HG03565 (cell line): ENCODE measurements at regions not wholly inside any gene's neighbourhood (a gene's known extent, or its start where the extent isn't known, plus 50 kb on each side); places are given as distances from the start of the nearest gene placed in this dataset.
"Not testable (repeated sequence)": the region's sequence is repeated elsewhere in the genome, so short reads cannot be mapped to it uniquely, and the experiment has no call there.

Source experiments
- ATAC-seq: cut with Tn5 transposase; IDR thresholded peaks from one replicate; pipeline ENCODE4 v1.9.1; 2021; ENCODE audit warnings: mild to moderate bottlenecking, moderate library complexity; ENCODE audit not compliant: unreplicated experiment

DNA sequence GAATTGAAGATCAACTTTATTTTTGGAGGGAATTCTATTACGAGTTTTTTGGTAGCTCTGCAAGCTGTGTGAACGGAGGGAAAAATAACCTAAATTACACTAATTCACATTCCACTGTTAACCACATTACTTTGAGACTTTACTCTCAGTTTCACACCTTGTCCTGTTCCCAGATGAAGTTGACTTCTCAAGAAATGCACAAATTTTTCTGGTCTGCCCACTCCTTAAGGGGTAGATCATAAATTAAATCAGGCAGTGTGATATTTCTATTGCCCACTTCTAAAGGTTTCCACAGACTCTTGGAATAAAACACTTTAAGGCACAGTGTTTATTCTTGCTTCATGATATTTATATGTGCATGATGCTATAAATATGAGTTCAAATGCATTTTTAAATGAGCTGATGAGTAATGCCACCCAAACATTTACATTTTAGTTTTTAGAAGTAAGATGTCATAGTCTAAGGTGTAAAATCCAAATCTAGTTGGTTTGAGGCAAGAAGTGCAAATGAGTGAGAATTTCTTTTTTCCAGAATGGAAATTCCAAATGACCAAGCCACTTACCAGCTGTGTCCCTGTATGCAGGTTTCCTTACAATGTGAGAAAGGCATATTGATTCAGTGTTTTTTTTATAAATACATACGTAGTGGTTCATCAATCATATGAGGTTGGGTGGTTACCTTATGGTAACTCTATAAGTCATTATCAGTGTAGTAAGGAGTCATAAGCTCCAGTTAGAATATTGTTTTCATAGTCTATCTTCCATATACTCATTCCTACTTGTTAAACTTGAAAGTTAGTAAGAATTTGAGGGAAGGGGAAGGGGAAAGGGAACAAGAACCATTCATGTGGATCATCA, 437.7 kb upstream of the MEF2C start:
- ATAC-seq = no peak

DNA sequence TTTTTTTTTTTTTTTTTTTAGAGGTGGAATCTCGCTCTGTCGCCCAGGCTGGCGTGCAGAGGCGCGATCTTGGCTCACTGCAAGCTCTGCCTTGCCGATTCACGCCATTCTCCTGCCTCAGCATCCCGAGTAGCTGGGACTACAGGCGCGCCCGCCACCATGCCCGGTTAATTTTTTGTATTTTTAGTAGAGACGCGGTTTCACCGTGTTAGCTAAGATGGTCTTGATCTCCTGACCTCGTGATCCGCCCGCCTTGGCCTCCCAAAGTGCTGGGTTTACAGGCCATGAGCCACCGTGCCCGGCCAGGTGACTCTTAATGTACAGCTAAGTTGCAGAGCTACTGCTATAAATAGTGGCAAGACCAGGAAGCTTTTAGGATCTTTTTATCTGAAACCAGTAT, 434.9 kb upstream of the MEF2C start:
- ATAC-seq = not testable (repeated sequence)

DNA sequence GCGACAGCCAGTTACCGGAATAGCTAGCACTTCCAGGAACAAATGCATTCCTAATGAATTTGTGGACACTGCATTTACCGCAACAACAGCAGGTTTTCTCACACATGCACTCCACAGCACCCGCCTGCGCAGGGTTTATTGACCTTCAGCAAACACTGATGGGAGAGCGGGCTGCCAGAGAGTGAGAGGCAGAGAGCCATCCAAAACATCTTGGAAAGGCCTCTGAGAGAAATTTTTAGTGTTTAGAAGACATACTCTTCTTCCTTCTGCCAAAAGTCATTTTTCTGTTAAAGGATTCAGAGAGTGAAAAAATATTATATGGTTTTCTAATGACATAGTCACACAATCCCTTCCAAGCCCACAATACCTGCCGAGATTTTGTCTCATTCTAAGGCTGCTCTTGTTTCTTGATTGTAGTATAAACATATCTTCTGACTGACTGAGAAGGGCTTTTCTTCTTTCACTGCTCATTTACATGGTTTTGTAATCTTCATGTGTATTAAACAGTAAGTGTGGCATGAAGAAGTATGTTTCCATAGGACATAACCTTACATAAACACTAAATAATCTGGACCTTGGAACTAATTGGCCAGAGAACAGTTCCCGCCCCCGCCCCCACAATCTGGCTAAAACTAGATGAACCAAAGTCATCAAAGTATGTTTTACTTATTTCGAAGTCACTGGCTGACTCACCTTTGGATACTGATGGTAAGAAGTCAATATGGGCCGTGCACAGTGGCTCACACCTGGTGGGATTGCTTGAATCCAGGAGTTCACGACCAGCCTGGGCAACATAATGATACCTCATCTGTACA, 432.5 kb upstream of the MEF2C start:
- no peak for ATAC-seq

GRCh38 chr5:89313804-89314588, 431.0 kb upstream of the MEF2C start:
- ATAC-seq = peak; percentile 96

DNA sequence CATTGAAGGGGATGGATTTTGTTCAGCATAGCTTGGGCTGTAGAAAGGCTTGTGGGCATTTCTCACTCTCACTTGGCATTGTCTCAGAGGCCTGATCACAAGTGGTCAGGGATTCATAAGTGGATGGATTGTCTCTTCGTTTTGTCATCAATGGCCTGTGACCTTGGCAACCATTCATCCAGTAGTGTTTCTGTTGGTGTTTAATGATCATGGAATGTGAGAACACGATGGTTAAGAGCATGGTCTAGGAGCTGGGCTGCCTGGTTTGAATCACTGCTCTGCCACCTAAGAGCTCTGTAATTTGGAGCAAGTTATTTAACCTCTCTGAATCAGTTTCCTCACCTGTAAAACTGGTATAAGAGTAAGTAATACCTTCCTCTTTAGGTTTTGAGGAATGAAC, 430.1 kb upstream of the MEF2C start:
- no peak for ATAC-seq

DNA sequence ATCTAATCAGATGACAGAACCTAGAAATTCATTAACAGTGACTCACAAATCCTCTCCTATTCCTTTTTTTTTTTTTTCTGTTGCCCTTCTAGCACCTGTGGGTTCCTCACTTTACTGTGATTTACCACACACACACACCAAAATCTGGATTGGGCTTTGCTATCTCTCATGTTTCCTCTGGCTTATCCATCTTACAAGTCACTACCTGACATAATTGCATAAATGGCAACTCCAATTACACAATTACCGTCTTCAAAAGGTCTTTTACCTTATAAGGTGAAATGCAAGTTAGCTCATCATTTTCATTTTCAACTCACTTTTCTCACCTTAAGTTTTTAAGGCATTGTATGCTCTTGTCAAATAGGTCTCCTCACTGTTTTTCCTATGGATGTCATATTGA, 426.3 kb upstream of the MEF2C start:
- ATAC-seq = no peak

DNA sequence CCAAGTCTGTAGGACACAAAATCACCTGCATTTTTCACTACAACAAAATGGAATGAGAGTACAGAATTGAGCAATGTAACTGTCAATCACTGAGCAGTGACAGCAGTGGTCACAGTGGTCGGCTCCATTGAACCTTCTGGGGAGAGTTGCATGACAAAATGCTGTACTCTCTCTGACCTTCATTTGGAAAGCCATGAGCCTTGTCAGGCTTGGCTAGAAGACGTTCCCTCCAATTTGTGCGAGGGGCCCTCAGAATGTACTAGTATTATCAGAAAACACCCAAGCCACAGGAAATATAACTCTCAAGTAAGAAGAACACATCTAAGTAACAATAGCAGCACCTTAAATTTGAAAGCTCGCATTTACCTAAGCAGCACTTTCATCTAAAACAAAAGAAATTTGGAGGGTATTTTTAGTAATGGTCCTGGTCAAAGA, 425.6 kb upstream of the MEF2C start:
- peak; percentile 86 for ATAC-seq

GRCh38 chr5:89307972-89308371, 425.0 kb upstream of the MEF2C start:
- no peak for ATAC-seq

GRCh38 chr5:89307141-89307540, 424.2 kb upstream of the MEF2C start:
- ATAC-seq = not testable (repeated sequence)

- ATAC-seq = peak; percentile 51
These were observed 420.1 kb upstream of the MEF2C start for GRCh38 chr5:89303033-89303480.

DNA sequence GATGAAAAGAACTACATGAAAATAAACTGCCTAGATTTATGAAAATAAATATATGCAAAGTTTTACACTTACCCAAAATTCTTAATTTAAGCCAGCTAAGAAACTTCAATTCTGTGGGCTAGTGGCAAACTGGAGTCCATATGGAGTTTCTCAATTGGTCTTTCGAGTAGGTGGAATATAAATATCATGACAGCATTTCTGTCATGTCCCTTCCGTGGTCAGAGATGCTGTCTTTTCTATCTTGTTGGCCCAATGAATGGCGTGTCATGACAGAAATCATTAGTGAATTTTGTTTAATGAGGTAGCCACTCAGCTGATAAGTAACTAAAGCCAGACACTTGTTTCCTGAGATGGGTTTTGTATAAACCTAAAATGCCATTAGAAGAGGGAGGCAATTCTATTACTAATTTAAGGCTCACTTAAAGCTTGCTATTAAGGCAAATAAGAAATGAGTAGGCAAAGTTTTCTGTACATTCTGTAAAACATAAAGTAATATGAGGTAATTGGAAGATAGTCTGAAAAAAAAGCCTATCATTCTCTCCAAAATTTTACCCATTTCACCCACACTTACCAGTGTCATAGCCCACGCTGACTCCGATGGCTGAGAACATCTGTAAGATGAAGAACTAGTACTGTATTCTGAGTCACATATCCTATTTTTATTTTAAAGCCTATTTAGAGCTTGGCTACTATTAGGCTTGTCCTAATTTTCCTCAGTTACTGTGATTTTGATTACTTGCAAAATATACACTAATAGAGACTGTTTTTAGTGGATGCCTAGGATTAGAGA, 419.3 kb upstream of the MEF2C start:
- ATAC-seq = peak; percentile 25

GRCh38 chr5:89301321-89302025, 418.5 kb upstream of the MEF2C start:
- ATAC-seq = peak; percentile 61

DNA sequence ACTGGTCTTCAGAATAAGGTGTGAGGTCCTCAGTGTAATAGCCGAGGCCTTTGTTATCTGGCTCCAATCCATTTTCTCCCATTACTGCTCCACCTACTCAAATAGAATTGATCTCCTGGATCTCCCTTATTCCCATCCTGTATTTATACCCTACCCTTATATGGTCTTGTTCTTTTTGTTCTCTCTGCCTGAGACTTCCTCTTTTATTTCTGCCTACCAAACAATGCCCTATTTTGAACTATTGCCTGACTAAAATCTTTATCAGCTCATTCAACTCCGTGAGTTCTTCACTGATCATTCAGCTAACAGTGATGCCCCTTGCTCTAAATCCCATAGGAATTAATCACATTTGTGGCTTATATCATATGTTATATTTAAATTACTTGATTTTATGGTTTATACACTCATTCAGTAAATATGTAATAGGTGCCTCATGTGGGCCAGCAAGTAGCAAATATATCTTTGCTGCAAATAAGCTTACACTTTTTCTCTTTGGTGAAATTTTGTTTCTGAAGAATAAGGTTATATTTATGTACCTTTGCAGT, 417.5 kb upstream of the MEF2C start:
- ATAC-seq = no peak

DNA sequence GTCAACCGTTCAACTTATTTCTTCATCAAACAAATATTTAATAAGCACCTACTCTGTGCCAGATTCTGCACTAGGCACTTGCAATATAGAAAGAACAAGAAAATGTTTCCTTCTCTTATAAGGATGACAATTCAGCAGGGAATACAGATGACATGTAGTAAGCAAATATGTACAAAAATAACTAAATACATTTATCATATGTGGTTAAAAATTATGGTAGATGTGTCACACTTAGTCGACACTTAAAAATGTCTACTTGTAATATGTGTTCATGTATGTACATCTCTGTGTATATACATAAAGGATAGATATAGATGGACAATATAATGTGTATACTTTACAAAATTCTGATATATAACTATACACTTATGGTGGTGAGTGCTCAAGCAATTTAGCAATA, 417.0 kb upstream of the MEF2C start:
- ATAC-seq = no peak

DNA sequence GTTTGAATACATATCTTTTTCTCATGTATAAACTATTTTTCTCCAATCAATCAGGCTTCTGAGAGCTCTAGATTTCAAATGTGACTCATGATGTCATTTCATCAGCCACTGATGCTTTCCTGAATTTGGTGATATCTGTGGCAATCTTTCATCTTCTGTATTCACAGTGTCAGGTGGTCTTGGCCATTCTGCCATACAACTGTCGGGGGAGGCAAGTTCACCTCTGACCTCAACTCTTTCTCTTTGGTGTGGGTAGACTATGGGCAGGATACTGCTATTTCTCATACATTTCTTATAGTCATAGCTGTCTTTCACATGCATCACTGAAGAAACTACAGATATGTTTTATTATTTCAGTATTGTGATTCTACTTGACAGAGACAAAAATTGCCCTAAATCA, 414.1 kb upstream of the MEF2C start:
- ATAC-seq = peak; percentile 40

DNA sequence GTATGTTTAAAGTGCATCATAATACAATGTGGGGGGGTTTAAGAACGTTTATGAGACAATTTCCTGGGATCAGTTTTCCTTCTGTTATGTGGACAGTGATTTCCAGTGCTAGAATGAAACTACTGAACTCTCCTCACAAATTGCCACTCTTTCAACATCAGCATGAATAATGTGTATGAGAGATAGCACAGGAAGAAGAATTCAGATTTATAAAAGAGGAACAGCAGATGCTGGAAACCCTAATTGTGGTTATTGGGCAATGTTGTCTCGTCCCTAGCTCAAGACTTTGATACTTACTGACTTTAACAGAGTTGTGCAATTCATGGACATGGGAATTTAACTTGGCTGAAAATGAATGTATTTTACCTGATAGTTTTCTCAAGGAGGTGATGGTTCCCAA, 410.8 kb upstream of the MEF2C start:
- ATAC-seq = no peak

GRCh38 chr5:89292487-89292886, 409.5 kb upstream of the MEF2C start:
- ATAC-seq = no peak

GRCh38 chr5:89289604-89290003, 406.6 kb upstream of the MEF2C start:
- no peak for ATAC-seq

DNA sequence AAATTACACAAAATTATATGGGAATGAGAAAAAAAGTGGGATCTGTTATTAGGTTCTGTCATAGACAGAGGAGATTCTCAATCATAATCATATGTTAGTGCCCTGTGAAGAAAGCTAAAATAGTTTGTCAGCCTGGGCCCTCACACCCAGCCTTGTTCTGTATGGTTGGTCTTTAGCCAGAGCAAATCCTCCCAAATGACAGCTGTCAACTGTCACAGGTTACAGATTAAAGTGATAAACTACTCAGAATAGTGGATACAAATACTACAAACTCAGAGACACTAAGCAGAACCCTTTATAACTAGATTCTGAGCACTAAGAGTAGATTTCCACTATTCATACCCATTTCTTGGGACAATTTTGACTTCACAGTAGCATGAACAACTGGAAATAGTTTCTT, 405.0 kb upstream of the MEF2C start:
- no peak for ATAC-seq
